HEK293 (cell line): ENCODE measurements at regions not wholly inside any gene's neighbourhood (a gene's known extent, or its start where the extent isn't known, plus 50 kb on each side); places are given as distances from the start of the nearest gene placed in this dataset.
A peak's percentile ranks its signal among the peaks of the same experiment; 100 is the strongest.

Experiments
- CTCF ChIA-PET: fragments of 350-600 bp; formaldehyde crosslinking; extraction: SDS; loops from one replicate; lab custom pipeline; 2021; ENCODE audit warnings: antibody characterized with exemption; lab: Yijun Ruan, JAX
- POLR2A ChIA-PET: fragments of 300-600 bp; formaldehyde crosslinking; extraction: SDS; loops from one replicate; lab custom pipeline; 2020; ENCODE audit warnings: antibody characterized with exemption, inconsistent platforms; lab: Yijun Ruan, JAX
- H3K27ac ChIP-seq: fragments of 200-500 bp; sonication (Bioruptor generic); 2 replicates; pipeline ENCODE4 v1.5.1; 2014; ENCODE audit warnings: low read depth, low read length, control low read depth, inconsistent platforms; ENCODE audit errors: extremely low read depth
- H3K36me3 ChIP-seq, 2 experiments: fragments of 200-500 bp in 1 of 2; sonication (Bioruptor generic) in 1 of 2; 1 replicate in 1 of 2; 2 replicates in 1 of 2; pipeline ENCODE4 v1.5.1; 2014 to 2017; ENCODE audit warnings: inconsistent platforms in 2 of 2, low read length in 2 of 2; ENCODE audit not compliant: control insufficient read depth in 2 of 2, insufficient read depth in 1 of 2
- H3K4me1 ChIP-seq: fragments of 200-500 bp; sonication (Bioruptor generic); 2 replicates; pipeline ENCODE4 v1.5.1; 2014; ENCODE audit warnings: mild to moderate bottlenecking, low read length, inconsistent platforms; ENCODE audit not compliant: control insufficient read depth, insufficient read depth
- H3K4me3 ChIP-seq: 2 replicates; pipeline ENCODE4 v1.5.1; 2011; ENCODE audit warnings: low read depth, mild to moderate bottlenecking, control low read depth, low read length, moderate library complexity
- H3K9me3 ChIP-seq: fragments of 200-500 bp; sonication (Bioruptor generic); 2 replicates; pipeline ENCODE4 v1.5.1; 2014; ENCODE audit warnings: low read depth, low read length, inconsistent platforms; ENCODE audit not compliant: control insufficient read depth, insufficient read depth
- HOXD13 ChIP-seq: sonication (generic); formaldehyde crosslinking; IDR thresholded peaks from 2 replicates; pipeline ENCODE4 v1.8.0; 2022; ENCODE audit warnings: missing genetic modification reagents, borderline replicate concordance
- ZFP41 ChIP-seq: fragments of 450-650 bp; formaldehyde crosslinking; IDR thresholded peaks from 2 replicates; pipeline ENCODE4 v1.5.1; 2016; ENCODE audit warnings: missing biosample characterization, missing genetic modification characterization, borderline replicate concordance
- ZIC2 ChIP-seq: fragments of 450-650 bp; formaldehyde crosslinking; IDR thresholded peaks from 2 replicates; pipeline ENCODE4 v1.5.1; 2016; ENCODE audit warnings: missing biosample characterization, missing genetic modification characterization
- ZNF114 ChIP-seq: fragments of 450-650 bp; formaldehyde crosslinking; IDR thresholded peaks from 2 replicates; pipeline ENCODE4 v1.5.0; 2017; ENCODE audit warnings: missing biosample characterization, missing genetic modification characterization
- ZNF211 ChIP-seq: fragments of 450-650 bp; formaldehyde crosslinking; IDR thresholded peaks from 2 replicates; pipeline ENCODE4 v1.5.1; 2016; ENCODE audit warnings: low read depth, missing biosample characterization, missing genetic modification characterization
- ZNF311 ChIP-seq: fragments of 450-650 bp; formaldehyde crosslinking; IDR thresholded peaks from 2 replicates; pipeline ENCODE4 v1.5.1; 2017; ENCODE audit warnings: missing biosample characterization, missing genetic modification characterization, borderline replicate concordance
- ZNF335 ChIP-seq: fragments of 450-650 bp; formaldehyde crosslinking; conservative IDR thresholded peaks from 2 replicates; pipeline ENCODE4 v1.5.1; 2016; ENCODE audit warnings: missing biosample characterization, missing genetic modification characterization
- ZNF354C ChIP-seq: fragments of 450-650 bp; formaldehyde crosslinking; IDR thresholded peaks from 2 replicates; pipeline ENCODE4 v1.5.1; 2016; ENCODE audit warnings: missing biosample characterization, missing genetic modification characterization, low read depth, borderline replicate concordance
- ZNF37A ChIP-seq: fragments of 450-650 bp; IDR thresholded peaks from 2 replicates; pipeline ENCODE4 v1.5.1; 2018; ENCODE audit warnings: missing biosample characterization, missing genetic modification characterization
- ZNF423 ChIP-seq: fragments of 450-650 bp; formaldehyde crosslinking; IDR thresholded peaks from 2 replicates; pipeline ENCODE4 v1.5.1; 2016; ENCODE audit warnings: missing biosample characterization, missing genetic modification characterization
- ZNF514 ChIP-seq: fragments of 450-650 bp; formaldehyde crosslinking; IDR thresholded peaks from 2 replicates; pipeline ENCODE4 v1.5.1; 2016; ENCODE audit warnings: missing biosample characterization, missing genetic modification characterization
- ZNF529 ChIP-seq: fragments of 450-650 bp; formaldehyde crosslinking; IDR thresholded peaks from 2 replicates; pipeline ENCODE4 v1.5.1; 2017; ENCODE audit warnings: missing genetic modification characterization, missing biosample characterization; ENCODE audit not compliant: insufficient replicate concordance
- ZNF610 ChIP-seq: fragments of 450-650 bp; formaldehyde crosslinking; IDR thresholded peaks from 2 replicates; pipeline ENCODE4 v1.5.1; 2016; ENCODE audit warnings: missing biosample characterization, missing genetic modification characterization, borderline replicate concordance
- ZNF658 ChIP-seq: fragments of 450-650 bp; formaldehyde crosslinking; IDR thresholded peaks from 2 replicates; pipeline ENCODE4; 2016; ENCODE audit warnings: missing biosample characterization, missing genetic modification characterization
- ZNF660 ChIP-seq: fragments of 450-650 bp; IDR thresholded peaks from 2 replicates; pipeline ENCODE4 v1.5.1; 2018; ENCODE audit warnings: missing biosample characterization, mild to moderate bottlenecking, missing genetic modification characterization
- TF ChIP-seq, protein P1 (sequence below): fragments of 450-650 bp; formaldehyde crosslinking; IDR thresholded peaks from 2 replicates; pipeline ENCODE4 v1.5.1; 2016; ENCODE audit warnings: missing biosample characterization, missing genetic modification characterization
- TF ChIP-seq, protein P2 (sequence below): fragments of 450-650 bp; formaldehyde crosslinking; conservative IDR thresholded peaks from 2 replicates; pipeline ENCODE4 v1.5.1; 2016; ENCODE audit warnings: low read depth, missing biosample characterization, missing genetic modification characterization

DNA sequence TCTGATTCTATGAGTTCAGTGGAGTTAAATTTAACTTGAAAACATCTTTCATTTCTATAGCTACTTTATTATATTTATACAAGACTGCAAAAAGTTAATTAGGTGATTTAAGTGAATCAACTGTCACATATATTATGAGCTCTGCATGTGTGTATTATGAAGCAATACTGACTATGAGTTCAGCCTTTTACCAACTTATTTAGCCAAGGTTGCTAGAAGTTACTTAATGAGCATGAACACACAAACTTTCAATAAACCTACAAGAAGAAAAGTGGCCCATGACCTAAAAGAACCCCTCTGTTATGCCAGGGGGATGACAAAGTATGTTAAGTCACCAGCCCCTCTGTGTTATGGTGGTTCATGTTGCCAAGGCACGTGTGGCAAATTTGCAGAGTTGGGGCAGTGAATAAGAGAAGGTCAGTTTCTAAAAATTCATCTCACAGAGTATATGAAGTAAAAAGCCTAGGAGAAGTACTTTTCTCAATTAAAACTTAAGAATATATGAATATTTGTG, 86.7 kb upstream of the LYPLAL1 start:
- no peak overlapping the region for H3K27ac ChIP-seq
- peaks cover 4% of the 10 kb centered on the region; the same call in 1 of the 2 replicates for H3K4me1 ChIP-seq
- no peak for TF ChIP-seq ZNF529 (tag by site-specific recombination)
- no peak for TF ChIP-seq ZNF311 (tag by site-specific recombination)
- TF ChIP-seq ZIC2 (tag by site-specific recombination): no peak
- TF ChIP-seq, protein P1, sequence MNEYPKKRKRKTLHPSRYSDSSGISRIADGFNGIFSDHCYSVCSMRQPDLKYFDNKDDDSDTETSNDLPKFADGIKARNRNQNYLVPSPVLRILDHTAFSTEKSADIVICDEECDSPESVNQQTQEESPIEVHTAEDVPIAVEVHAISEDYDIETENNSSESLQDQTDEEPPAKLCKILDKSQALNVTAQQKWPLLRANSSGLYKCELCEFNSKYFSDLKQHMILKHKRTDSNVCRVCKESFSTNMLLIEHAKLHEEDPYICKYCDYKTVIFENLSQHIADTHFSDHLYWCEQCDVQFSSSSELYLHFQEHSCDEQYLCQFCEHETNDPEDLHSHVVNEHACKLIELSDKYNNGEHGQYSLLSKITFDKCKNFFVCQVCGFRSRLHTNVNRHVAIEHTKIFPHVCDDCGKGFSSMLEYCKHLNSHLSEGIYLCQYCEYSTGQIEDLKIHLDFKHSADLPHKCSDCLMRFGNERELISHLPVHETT (tag by site-specific recombination): no peak
- no peak for TF ChIP-seq ZFP41
- TF ChIP-seq ZNF514 (tag by site-specific recombination): no peak
- TF ChIP-seq ZNF658 (tag by site-specific recombination): no peak
- TF ChIP-seq ZNF37A (tag by site-specific recombination): no peak
- no peak for TF ChIP-seq ZNF114 (tag by site-specific recombination)
- TF ChIP-seq HOXD13: no peak
- no peak for TF ChIP-seq ZNF354C (tag by site-specific recombination)
- TF ChIP-seq ZNF423: no peak
- POLR2A ChIA-PET: no interaction called here
- CTCF ChIA-PET: no interaction called here
- no peaks in the 10 kb centered on the region for H3K9me3 ChIP-seq
- no peaks in the 10 kb centered on the region for H3K36me3 ChIP-seq
- H3K4me3 ChIP-seq: no peak overlapping the region

GRCh38 chr1:219088778-219089557, 84.7 kb upstream of the LYPLAL1 start:
- no peaks in the 10 kb centered on the region for H3K36me3 ChIP-seq
- CTCF ChIA-PET: no interaction called here
- H3K9me3 ChIP-seq: no peaks in the 10 kb centered on the region
- no peak overlapping the region for H3K4me3 ChIP-seq
- peaks cover 4% of the 10 kb centered on the region; the same call in 1 of the 2 replicates for H3K4me1 ChIP-seq
- TF ChIP-seq, protein P2, sequence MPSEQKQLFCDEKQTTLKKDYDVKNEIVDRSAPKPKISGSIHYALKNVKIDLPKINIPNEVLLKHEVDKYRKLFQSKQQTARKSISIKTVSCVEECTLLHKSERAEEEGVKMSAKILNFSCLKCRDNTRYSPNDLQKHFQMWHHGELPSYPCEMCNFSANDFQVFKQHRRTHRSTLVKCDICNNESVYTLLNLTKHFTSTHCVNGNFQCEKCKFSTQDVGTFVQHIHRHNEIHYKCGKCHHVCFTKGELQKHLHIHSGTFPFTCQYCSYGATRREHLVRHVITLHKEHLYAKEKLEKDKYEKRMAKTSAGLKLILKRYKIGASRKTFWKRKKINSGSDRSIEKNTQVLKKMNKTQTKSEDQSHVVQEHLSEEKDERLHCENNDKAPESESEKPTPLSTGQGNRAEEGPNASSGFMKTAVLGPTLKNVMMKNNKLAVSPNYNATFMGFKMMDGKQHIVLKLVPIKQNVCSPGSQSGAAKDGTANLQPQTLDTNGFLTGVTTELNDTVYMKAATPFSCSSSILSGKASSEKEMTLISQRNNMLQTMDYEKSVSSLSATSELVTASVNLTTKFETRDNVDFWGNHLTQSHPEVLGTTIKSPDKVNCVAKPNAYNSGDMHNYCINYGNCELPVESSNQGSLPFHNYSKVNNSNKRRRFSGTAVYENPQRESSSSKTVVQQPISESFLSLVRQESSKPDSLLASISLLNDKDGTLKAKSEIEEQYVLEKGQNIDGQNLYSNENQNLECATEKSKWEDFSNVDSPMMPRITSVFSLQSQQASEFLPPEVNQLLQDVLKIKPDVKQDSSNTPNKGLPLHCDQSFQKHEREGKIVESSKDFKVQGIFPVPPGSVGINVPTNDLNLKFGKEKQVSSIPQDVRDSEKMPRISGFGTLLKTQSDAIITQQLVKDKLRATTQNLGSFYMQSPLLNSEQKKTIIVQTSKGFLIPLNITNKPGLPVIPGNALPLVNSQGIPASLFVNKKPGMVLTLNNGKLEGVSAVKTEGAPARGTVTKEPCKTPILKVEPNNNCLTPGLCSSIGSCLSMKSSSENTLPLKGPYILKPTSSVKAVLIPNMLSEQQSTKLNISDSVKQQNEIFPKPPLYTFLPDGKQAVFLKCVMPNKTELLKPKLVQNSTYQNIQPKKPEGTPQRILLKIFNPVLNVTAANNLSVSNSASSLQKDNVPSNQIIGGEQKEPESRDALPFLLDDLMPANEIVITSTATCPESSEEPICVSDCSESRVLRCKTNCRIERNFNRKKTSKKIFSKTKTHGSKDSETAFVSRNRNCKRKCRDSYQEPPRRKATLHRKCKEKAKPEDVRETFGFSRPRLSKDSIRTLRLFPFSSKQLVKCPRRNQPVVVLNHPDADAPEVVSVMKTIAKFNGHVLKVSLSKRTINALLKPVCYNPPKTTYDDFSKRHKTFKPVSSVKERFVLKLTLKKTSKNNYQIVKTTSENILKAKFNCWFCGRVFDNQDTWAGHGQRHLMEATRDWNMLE (tag by site-specific recombination): 0 out of 2 replicates have a peak, but pooled peaks have one; percentile 16
- TF ChIP-seq ZNF610 (tag by site-specific recombination): no peak
- 0 out of 2 replicates have a peak, but pooled peaks have one; percentile 37 for TF ChIP-seq ZNF660 (tag by site-specific recombination)
- no peak for TF ChIP-seq ZNF211 (tag by site-specific recombination)
- peak; percentile 46 for TF ChIP-seq ZNF335 (tag by site-specific recombination)
- no peak overlapping the region for H3K27ac ChIP-seq
- POLR2A ChIA-PET: no interaction called here
